ENCODE measurements at regions not wholly inside any gene's neighbourhood (a gene's known extent, or its start where the extent isn't known, plus 50 kb on each side); places are given as distances from the start of the nearest gene placed in this dataset.

DNA sequence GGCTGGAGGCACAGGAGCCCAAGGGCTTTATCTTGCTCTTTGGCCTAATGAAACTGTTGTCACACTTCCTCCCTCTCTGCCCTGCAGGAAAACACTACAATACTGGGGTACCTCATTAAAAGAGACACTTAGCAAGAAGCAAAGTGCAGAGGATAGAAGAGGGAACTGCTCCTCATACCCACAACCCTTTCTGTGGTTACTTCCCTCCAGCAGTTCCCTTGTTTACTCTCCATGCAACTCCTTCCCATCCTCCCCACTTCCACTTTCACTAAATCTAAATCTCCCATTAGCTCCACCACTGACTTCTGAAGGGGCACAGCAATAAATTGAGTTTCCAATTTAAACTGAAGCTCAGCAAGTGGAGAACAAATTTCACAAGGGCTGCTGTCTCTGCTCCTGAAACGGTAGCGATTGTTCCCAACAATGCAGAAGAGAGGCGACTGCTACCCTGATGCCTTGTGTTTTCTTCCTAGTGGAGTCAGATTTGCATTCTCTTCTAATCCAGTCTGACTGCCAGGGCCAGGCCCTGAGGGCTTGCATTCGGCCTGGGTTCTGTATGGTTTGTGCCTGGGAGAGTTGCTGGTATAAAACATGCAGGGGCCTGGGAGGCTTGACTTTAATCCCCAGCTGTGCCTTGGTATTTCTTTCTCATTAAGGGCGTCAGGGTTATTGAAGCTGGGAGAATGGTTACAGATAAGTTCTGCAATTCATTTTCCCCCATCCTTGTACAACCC lies 454.7 kb downstream of the TFAP2B start:
- no peaks in the 10 kb centered on the region for H3K27me3 ChIP-seq (ENCODE audit: control insufficient read depth, low read length)
- no peaks in the 10 kb centered on the region for H4K20me1 ChIP-seq (ENCODE audit: control insufficient read depth, insufficient read depth, low read depth, low read length)
- H3K36me3 ChIP-seq (ENCODE audit: control insufficient read depth, low read length): no peaks in the 10 kb centered on the region
- H3K4me2 ChIP-seq (ENCODE audit: low read length): no peak overlapping the region
- no peaks in the 10 kb centered on the region for H3K9me3 ChIP-seq (ENCODE audit: control insufficient read depth, insufficient read depth, low read length)
- H3K27ac ChIP-seq (ENCODE audit: low read depth, low read length): no peak overlapping the region
- no peaks in the 10 kb centered on the region for H3K4me1 ChIP-seq (ENCODE audit: control insufficient read depth, low read length)
- H3K79me2 ChIP-seq (ENCODE audit: control insufficient read depth, low read length): no peaks in the 10 kb centered on the region
- H3F3A ChIP-seq (ENCODE audit: control insufficient read depth, insufficient read depth): no peaks in the 10 kb centered on the region
- TF ChIP-seq, protein P1, sequence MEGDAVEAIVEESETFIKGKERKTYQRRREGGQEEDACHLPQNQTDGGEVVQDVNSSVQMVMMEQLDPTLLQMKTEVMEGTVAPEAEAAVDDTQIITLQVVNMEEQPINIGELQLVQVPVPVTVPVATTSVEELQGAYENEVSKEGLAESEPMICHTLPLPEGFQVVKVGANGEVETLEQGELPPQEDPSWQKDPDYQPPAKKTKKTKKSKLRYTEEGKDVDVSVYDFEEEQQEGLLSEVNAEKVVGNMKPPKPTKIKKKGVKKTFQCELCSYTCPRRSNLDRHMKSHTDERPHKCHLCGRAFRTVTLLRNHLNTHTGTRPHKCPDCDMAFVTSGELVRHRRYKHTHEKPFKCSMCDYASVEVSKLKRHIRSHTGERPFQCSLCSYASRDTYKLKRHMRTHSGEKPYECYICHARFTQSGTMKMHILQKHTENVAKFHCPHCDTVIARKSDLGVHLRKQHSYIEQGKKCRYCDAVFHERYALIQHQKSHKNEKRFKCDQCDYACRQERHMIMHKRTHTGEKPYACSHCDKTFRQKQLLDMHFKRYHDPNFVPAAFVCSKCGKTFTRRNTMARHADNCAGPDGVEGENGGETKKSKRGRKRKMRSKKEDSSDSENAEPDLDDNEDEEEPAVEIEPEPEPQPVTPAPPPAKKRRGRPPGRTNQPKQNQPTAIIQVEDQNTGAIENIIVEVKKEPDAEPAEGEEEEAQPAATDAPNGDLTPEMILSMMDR (IDR thresholded peaks at IDR 0.05; ENCODE audit: low read depth, low read length, poor library complexity, severe bottlenecking): no peak
- no peak for TF ChIP-seq EZH2phosphoT487 (IDR thresholded peaks at IDR 0.05; ENCODE audit: borderline replicate concordance, low read length)
- no peaks in the 10 kb centered on the region; the same call in 1 of the 2 replicates for H3K9me2 ChIP-seq (replicated peaks; ENCODE audit: control insufficient read depth, low read length)
- H3K4me3 ChIP-seq (ENCODE audit: low read length): no peak overlapping the region

DNA sequence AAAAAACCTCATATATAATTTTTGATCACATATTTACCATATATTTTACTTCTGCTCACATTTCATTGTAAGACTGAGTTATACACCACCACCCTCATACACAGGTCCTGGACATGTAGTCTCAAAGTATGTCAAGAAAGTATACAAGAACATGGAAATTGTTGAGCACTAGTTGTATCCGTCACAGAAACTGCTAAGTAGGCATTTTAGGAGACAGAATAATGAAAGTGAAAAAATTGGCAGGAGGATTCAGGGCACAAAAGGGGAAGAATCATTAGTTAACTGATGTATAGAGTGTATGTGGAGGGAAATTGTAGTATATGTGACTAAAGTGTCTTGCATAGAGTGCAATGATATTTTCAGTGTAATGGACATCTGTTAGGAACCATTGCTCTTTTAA lies 458.8 kb downstream of the TFAP2B start:
- no peaks in the 10 kb centered on the region; the same call in 1 of the 2 replicates for H3K9me2 ChIP-seq (replicated peaks; ENCODE audit: control insufficient read depth, low read length)
- H3K4me3 ChIP-seq (ENCODE audit: low read length): no peak overlapping the region
- no peaks in the 10 kb centered on the region for H4K20me1 ChIP-seq (ENCODE audit: control insufficient read depth, insufficient read depth, low read depth, low read length)
- no peaks in the 10 kb centered on the region for H3K79me2 ChIP-seq (ENCODE audit: control insufficient read depth, low read length)
- no peaks in the 10 kb centered on the region for H3K4me1 ChIP-seq (ENCODE audit: control insufficient read depth, low read length)
- H3F3A ChIP-seq (ENCODE audit: control insufficient read depth, insufficient read depth): no peaks in the 10 kb centered on the region
- no peak for TF ChIP-seq EZH2phosphoT487 (IDR thresholded peaks at IDR 0.05; ENCODE audit: borderline replicate concordance, low read length)
- TF ChIP-seq, protein P1 (IDR thresholded peaks at IDR 0.05; ENCODE audit: low read depth, low read length, poor library complexity, severe bottlenecking): no peak
- H3K9me3 ChIP-seq (ENCODE audit: control insufficient read depth, insufficient read depth, low read length): no peaks in the 10 kb centered on the region
- H3K36me3 ChIP-seq (ENCODE audit: control insufficient read depth, low read length): no peaks in the 10 kb centered on the region
- no peak overlapping the region for H3K4me2 ChIP-seq (ENCODE audit: low read length)
- no peak overlapping the region for H3K27ac ChIP-seq (ENCODE audit: low read depth, low read length)
- H3K27me3 ChIP-seq (ENCODE audit: control insufficient read depth, low read length): no peaks in the 10 kb centered on the region

DNA sequence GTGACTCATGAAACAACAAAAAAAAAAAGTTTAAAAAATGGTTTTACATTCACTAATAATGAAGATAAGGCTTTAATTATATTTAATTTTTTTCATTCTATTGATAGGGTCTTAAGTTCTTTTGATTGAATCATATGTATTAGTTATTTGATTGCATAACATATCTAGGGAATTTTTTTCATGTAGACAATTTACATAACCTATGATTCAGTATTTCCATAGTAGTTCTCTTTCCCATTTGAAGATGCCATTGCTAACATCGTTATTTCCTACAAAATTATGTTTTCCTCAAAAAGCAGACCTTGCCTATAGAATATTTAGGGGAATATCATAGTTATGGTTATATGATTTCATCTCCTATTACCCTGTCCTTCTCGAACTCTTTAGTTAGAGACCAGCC lies 463.4 kb downstream of the TFAP2B start:
- Histone ChIP-seq H3K4me3 (ENCODE audit: low read length) (no peak overlapping the region), H4K20me1 (ENCODE audit: control insufficient read depth, insufficient read depth, low read depth, low read length) (no peaks in the 10 kb centered on the region), H3K9me2 (replicated peaks; ENCODE audit: control insufficient read depth, low read length) (no peaks in the 10 kb centered on the region; the same call in 1 of the 2 replicates), H3K4me2 (ENCODE audit: low read length) (no peak overlapping the region), H3K36me3 (ENCODE audit: control insufficient read depth, low read length) (no peaks in the 10 kb centered on the region), H3F3A (ENCODE audit: control insufficient read depth, insufficient read depth) (no peaks in the 10 kb centered on the region), H3K27me3 (ENCODE audit: control insufficient read depth, low read length) (no peaks in the 10 kb centered on the region), H3K9me3 (ENCODE audit: control insufficient read depth, insufficient read depth, low read length) (no peaks in the 10 kb centered on the region), H3K79me2 (ENCODE audit: control insufficient read depth, low read length) (no peaks in the 10 kb centered on the region), H3K4me1 (ENCODE audit: control insufficient read depth, low read length) (no peaks in the 10 kb centered on the region), H3K27ac (ENCODE audit: low read depth, low read length) (no peak overlapping the region)
- TF ChIP-seq EZH2phosphoT487 (IDR thresholded peaks at IDR 0.05; ENCODE audit: borderline replicate concordance, low read length): no peak
- TF ChIP-seq, protein P1 (IDR thresholded peaks at IDR 0.05; ENCODE audit: low read depth, low read length, poor library complexity, severe bottlenecking): no peak
